H1 (cell line): ENCODE measurements at regions not wholly inside any gene's neighbourhood (a gene's known extent, or its start where the extent isn't known, plus 50 kb on each side); places are given as distances from the start of the nearest gene placed in this dataset.

ENCODE experiments used
- CTCF ChIA-PET: fragments of 300-600 bp; sonication (Branson Sonifier 250); formaldehyde crosslinking; loops from one replicate; lab custom pipeline; 2021; ENCODE audit not compliant: partially characterized antibody; lab: Charles Lee
- POLR2A ChIA-PET: fragments of 300-600 bp; sonication (Branson Sonifier 250); formaldehyde crosslinking; loops from one replicate; lab custom pipeline; 2021; ENCODE audit warnings: inconsistent platforms; ENCODE audit not compliant: partially characterized antibody; lab: Charles Lee
- DNase-seq, 2 experiments: peaks; one replicate each; pipeline versions ENCODE4 v3.0.0 to v3.0.0-alpha.2; 2010 to 2022; ENCODE audit warnings: low spot score in 2 of 2, low read depth in 1 of 2, mixed read lengths in 1 of 2
- FAIRE-seq: peaks from 2 replicates; lab custom pipeline; 2011; peaks lifted over from hg19 to GRCh38; lab: Jason Lieb, UNC
- H2AFZ ChIP-seq: 2 replicates; pipeline ENCODE4 v1.8.1; 2012; ENCODE audit warnings: low read length, inconsistent platforms
- H2AK5ac ChIP-seq: 2 replicates; pipeline ENCODE4 v1.6.1; 2013; ENCODE audit warnings: low read depth, low read length
- H2BK120ac ChIP-seq: replicated peaks from 2 replicates; pipeline ENCODE3; 2013; ENCODE audit warnings: low read depth, low read length, inconsistent platforms
- H2BK12ac ChIP-seq: 2 replicates; pipeline ENCODE4 v1.6.1; 2013; ENCODE audit warnings: low read depth, low read length
- H2BK15ac ChIP-seq: 2 replicates; pipeline ENCODE4 v1.6.1; 2013; ENCODE audit warnings: low read length
- H2BK20ac ChIP-seq: 2 replicates; pipeline ENCODE4 v1.6.1; 2013; ENCODE audit warnings: low read length
- H2BK5ac ChIP-seq: 2 replicates; pipeline ENCODE4 v1.6.1; 2013; ENCODE audit warnings: low read depth, low read length
- H3K14ac ChIP-seq: 2 replicates; pipeline ENCODE4 v1.6.1; 2013; ENCODE audit warnings: inconsistent platforms; ENCODE audit not compliant: insufficient read length
- H3K18ac ChIP-seq: 2 replicates; pipeline ENCODE4 v1.6.1; 2013; ENCODE audit warnings: low read length; ENCODE audit errors: extremely low read depth
- H3K23ac ChIP-seq: 2 replicates; pipeline ENCODE4 v1.6.1; 2013; ENCODE audit warnings: inconsistent platforms; ENCODE audit not compliant: insufficient read length
- H3K23me2 ChIP-seq: 2 replicates; pipeline ENCODE4 v1.6.1; 2013; ENCODE audit warnings: low read depth, low read length
- H3K27ac ChIP-seq: 2 replicates; pipeline ENCODE4 v1.6.1; 2011; ENCODE audit warnings: low read depth, low read length, inconsistent platforms
- H3K27me3 ChIP-seq, 4 experiments: replicated peaks in 1 of 4; 1 replicate in 1 of 4; 2 replicates in 3 of 4; pipeline versions ENCODE4 v1.6.1 to v1.8.1; 2011 to 2013; ENCODE audit warnings: low read length in 3 of 4, mild to moderate bottlenecking in 3 of 4, inconsistent platforms in 2 of 4, mixed read lengths in 2 of 4, moderate library complexity in 1 of 4; ENCODE audit not compliant: control insufficient read depth in 3 of 4, insufficient read depth in 3 of 4; ENCODE audit errors: extremely low read depth in 1 of 4
- H3K36me3 ChIP-seq, 4 experiments: 2 replicates each; pipeline versions ENCODE4 v1.6.1 to v1.8.1; 2011 to 2013; ENCODE audit warnings: mild to moderate bottlenecking in 4 of 4, low read length in 3 of 4, moderate library complexity in 2 of 4, control low read depth in 1 of 4, inconsistent platforms in 1 of 4; ENCODE audit not compliant: insufficient read depth in 4 of 4, control insufficient read depth in 2 of 4
- H3K4ac ChIP-seq: replicated peaks from 2 replicates; pipeline ENCODE3; 2013; ENCODE audit warnings: low read length, low read depth, mixed read lengths, inconsistent platforms; ENCODE audit not compliant: insufficient read length
- H3K4me1 ChIP-seq, 4 experiments: replicated peaks in 1 of 4; 1 replicate in 1 of 4; 2 replicates in 3 of 4; pipeline versions ENCODE4 v1.6.1 to v1.8.1; 2011 to 2013; ENCODE audit warnings: low read length in 3 of 4, inconsistent platforms in 2 of 4, mixed read lengths in 1 of 4; ENCODE audit not compliant: insufficient read depth in 4 of 4, control insufficient read depth in 3 of 4
- H3K4me2 ChIP-seq, 2 experiments: 2 replicates each; pipeline versions ENCODE4 v1.6.1 to v1.8.1; 2011 to 2013; ENCODE audit warnings: low read depth in 2 of 2, low read length in 2 of 2, control low read depth in 1 of 2, inconsistent platforms in 1 of 2, mild to moderate bottlenecking in 1 of 2; ENCODE audit not compliant: insufficient read depth in 1 of 2
- H3K4me3 ChIP-seq, 4 experiments: fragments of 200-600, 300-600 bp in 1 of 4; sonication (generic), shearing (Covaris generic), sonication (Bioruptor Twin) in 1 of 4; 2 replicates each; pipeline versions ENCODE4 v1.5.1 to v1.8.1; 2011 to 2016; ENCODE audit warnings: low read length in 4 of 4, low read depth in 3 of 4, control low read depth in 2 of 4, inconsistent platforms in 2 of 4, mild to moderate bottlenecking in 2 of 4, mixed read lengths in 1 of 4, moderate library complexity in 1 of 4; ENCODE audit not compliant: insufficient read depth in 2 of 4; ENCODE audit errors: extremely low read depth in 1 of 4
- H3K56ac ChIP-seq: replicated peaks from 2 replicates; pipeline ENCODE3; 2013; ENCODE audit warnings: low read depth, mild to moderate bottlenecking, mixed read lengths, low read length, inconsistent platforms; ENCODE audit not compliant: insufficient read length
- H3K79me1 ChIP-seq: 2 replicates; pipeline ENCODE4 v1.6.1; 2013; ENCODE audit warnings: low read depth, low read length, control low read depth
- H3K79me2 ChIP-seq, 2 experiments: 2 replicates each; pipeline versions ENCODE4 v1.6.1 to v1.8.1; 2012 to 2013; ENCODE audit warnings: low read length in 2 of 2, mild to moderate bottlenecking in 2 of 2, inconsistent platforms in 1 of 2; ENCODE audit not compliant: insufficient read depth in 2 of 2, control insufficient read depth in 1 of 2
- H3K9ac ChIP-seq, 4 experiments: replicated peaks in 1 of 4; 1 replicate in 1 of 4; 2 replicates in 3 of 4; pipeline versions ENCODE4 v1.6.1 to v1.8.1; 2011 to 2013; ENCODE audit warnings: low read depth in 3 of 4, low read length in 3 of 4, control low read depth in 2 of 4, mild to moderate bottlenecking in 2 of 4, moderate library complexity in 2 of 4, inconsistent platforms in 1 of 4; ENCODE audit errors: extremely low read depth in 1 of 4
- H3K9me3 ChIP-seq, 2 experiments: 2 replicates each; pipeline versions ENCODE4 v1.6.1 to v1.8.1; 2012 to 2013; ENCODE audit warnings: mild to moderate bottlenecking in 2 of 2, moderate library complexity in 2 of 2, control low read depth in 1 of 2, inconsistent platforms in 1 of 2, low read depth in 1 of 2, low read length in 1 of 2, mixed read lengths in 1 of 2; ENCODE audit not compliant: insufficient read depth in 2 of 2
- H4K20me1 ChIP-seq, 2 experiments: replicated peaks in 1 of 2; 2 replicates each; pipeline versions ENCODE3 to v1.8.1; 2011 to 2013; ENCODE audit warnings: inconsistent platforms in 2 of 2, low read length in 2 of 2, mild to moderate bottlenecking in 1 of 2; ENCODE audit not compliant: insufficient read depth in 2 of 2, control insufficient read depth in 1 of 2
- H4K5ac ChIP-seq: 2 replicates; pipeline ENCODE4 v1.6.1; 2013; ENCODE audit warnings: low read length, low read depth, mixed read lengths, inconsistent platforms; ENCODE audit not compliant: insufficient read length
- H4K8ac ChIP-seq: 2 replicates; pipeline ENCODE4 v1.8.0; 2013; ENCODE audit warnings: mild to moderate bottlenecking, moderate library complexity, low read length, inconsistent platforms; ENCODE audit not compliant: insufficient read depth; ENCODE audit errors: extremely low read depth
- H4K91ac ChIP-seq: replicated peaks from 2 replicates; pipeline ENCODE3; 2013; ENCODE audit warnings: low read length, mixed read lengths, inconsistent platforms; ENCODE audit not compliant: insufficient read length
- EP300 ChIP-seq, 2 experiments: IDR thresholded peaks; 1 replicate in 1 of 2; 2 replicates in 1 of 2; pipeline ENCODE4 v1.6.1; 2011 to 2012; ENCODE audit warnings: low read depth in 2 of 2, low read length in 2 of 2, mild to moderate bottlenecking in 2 of 2, borderline replicate concordance in 1 of 2, inconsistent platforms in 1 of 2, moderate library complexity in 1 of 2
- PHF8 ChIP-seq: fragments of 200-600 bp; sonication (generic); conservative IDR thresholded peaks from 2 replicates; pipeline ENCODE4 v1.7.1; 2012; ENCODE audit warnings: low read depth, mild to moderate bottlenecking, inconsistent platforms, low read length, moderate library complexity
- WGBS, 2 experiments: shearing (Covaris generic) in 1 of 2; methylation state at CpG; one replicate each; pipeline versions ENCODE4 v1.1.6 to v1.1.7; 2013 to 2015; ENCODE audit warnings: low lambda C conversion rate in 2 of 2, mixed read lengths in 2 of 2, inconsistent platforms in 1 of 2, low coverage in 1 of 2, missing lambda C conversion rate in 1 of 2; ENCODE audit not compliant: insufficient replicate concordance in 2 of 2, insufficient coverage in 1 of 2, insufficient read length in 1 of 2; ENCODE audit errors: extremely low coverage in 1 of 2, missing lambda C conversion rate in 1 of 2; 5-methylcytosine and 5-hydroxymethylcytosine counted together

DNA sequence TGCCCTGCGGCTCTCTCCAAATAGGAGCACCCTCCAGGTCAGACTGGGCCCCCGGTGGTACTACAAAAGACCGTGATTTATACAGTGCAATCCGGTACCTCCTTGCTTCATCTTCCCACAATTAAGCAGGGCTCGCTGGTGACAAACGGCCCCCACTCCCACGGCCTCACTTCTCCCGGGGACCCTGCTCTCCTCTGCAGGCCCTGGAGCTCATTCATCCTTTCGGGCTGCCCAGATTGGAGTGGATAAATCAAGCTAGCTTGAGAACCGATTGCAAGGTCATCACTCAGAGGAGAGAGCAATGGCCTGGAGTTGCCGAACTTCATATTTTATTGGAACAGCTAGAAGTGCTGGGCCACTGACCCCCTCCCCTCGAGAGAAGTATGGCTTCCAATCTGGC lies 193.5 kb upstream of the IRX6 start:
- ChIA-PET POLR2A (no interaction called here), CTCF (interaction anchor here (0.9 to 3.9 kb wide), 3 partner anchors 25 to 130 kb away, joined by 3 to 10 read pairs (median 6); no protein-coding TSS in a partner anchor)
- Histone ChIP-seq H3K79me2 (no peaks in the 10 kb centered on the region), H2BK20ac (no peak overlapping the region), H3K79me1 (no peaks in the 10 kb centered on the region), H3K4ac (no peak overlapping the region), H3K27ac (no peak overlapping the region), H3K4me1 (peaks cover 0 to 2% (median 0%) of the 10 kb centered on the region in 4 experiments; a peak in 1 of 7 replicates), H3K14ac (no peak overlapping the region), H3K4me2 (no peak overlapping the region), H3K9me3 (no peaks in the 10 kb centered on the region), H2BK120ac (no peak overlapping the region), H3K18ac (no peak overlapping the region), H3K23me2 (no peaks in the 10 kb centered on the region), H4K5ac (no peak overlapping the region), H3K9ac (no peak overlapping the region), H2AFZ (no peak overlapping the region), H3K36me3 (no peaks in the 10 kb centered on the region), H4K8ac (no peak overlapping the region), H4K91ac (no peak overlapping the region), H3K56ac (no peak overlapping the region), H2BK15ac (no peak overlapping the region), H2BK12ac (no peak overlapping the region), H3K23ac (no peak overlapping the region), H3K27me3 (no peaks in the 10 kb centered on the region), H2AK5ac (no peak overlapping the region), H4K20me1 (no peaks in the 10 kb centered on the region), H2BK5ac (no peak overlapping the region), H3K4me3 (no peak overlapping the region)
- 94% methylated on average over 12 of the region's 12 CpGs; no CpG with 5 or more reads in 1 of the 2 experiments for WGBS, 2 experiments
- DNase-seq (no peak), FAIRE-seq (no peak)
- TF ChIP-seq EP300 (IDR thresholded peaks at IDR 0.05; ENCODE audit: borderline replicate concordance in 1 of 2, low read depth in 2 of 2, low read length in 2 of 2) = no peak
- TF ChIP-seq PHF8 = no peak
